GM19240 (cell line): ENCODE measurements at regions not wholly inside any gene's neighbourhood (a gene's known extent, or its start where the extent isn't known, plus 50 kb on each side); places are given as distances from the start of the nearest gene placed in this dataset.
"Not testable (repeated sequence)": the region's sequence is repeated elsewhere in the genome, so short reads cannot be mapped to it uniquely, and the experiment has no call there.

ENCODE experiments used
- DNase-seq: peaks from one replicate; pipeline ENCODE4 v3.0.0; 2011; ENCODE audit warnings: low spot score; ENCODE audit not compliant: insufficient read length

- no peak for DNase-seq
Observed at GRCh38 chr12:115811929-115812328, 465.6 kb downstream of the MED13L start.

- no peak for DNase-seq
Observed at GRCh38 chr12:115811045-115811444, 466.4 kb downstream of the MED13L start.

- no peak for DNase-seq
Observed at GRCh38 chr12:115810122-115810901, 467.2 kb downstream of the MED13L start.

- DNase-seq, result no peak
Observed at GRCh38 chr12:115806000-115806399, 471.5 kb downstream of the MED13L start.

GRCh38 chr12:115802767-115803166, 474.7 kb downstream of the MED13L start:
- no peak for DNase-seq

- DNase-seq, result no peak
Observed at GRCh38 chr12:115801871-115802270, 475.6 kb downstream of the MED13L start.

- DNase-seq, result no peak
Observed at GRCh38 chr12:115799610-115800009, 477.9 kb downstream of the MED13L start.

GRCh38 chr12:115798309-115798917, 479.1 kb downstream of the MED13L start:
- no peak for DNase-seq

- DNase-seq, result no peak
Observed at GRCh38 chr12:115794659-115795081, 482.8 kb downstream of the MED13L start.

GRCh38 chr12:115791331-115791730, 486.2 kb downstream of the MED13L start:
- DNase-seq, result no peak

- DNase-seq, result no peak
Observed at GRCh38 chr12:115790526-115790925, 487.0 kb downstream of the MED13L start.

GRCh38 chr12:115786490-115786889, 491.0 kb downstream of the MED13L start:
- not testable (repeated sequence) for DNase-seq

GRCh38 chr12:115785548-115785947, 491.9 kb downstream of the MED13L start:
- DNase-seq, result no peak

- DNase-seq, result no peak
Observed at GRCh38 chr12:115776399-115776798, 501.1 kb downstream of the MED13L start.

- DNase-seq, result no peak
Observed at GRCh38 chr12:115774148-115774895, 503.2 kb downstream of the MED13L start.

GRCh38 chr12:115771601-115772000, 505.9 kb downstream of the MED13L start:
- no peak for DNase-seq

- DNase-seq, result no peak
Observed at GRCh38 chr12:115771065-115771464, 506.4 kb downstream of the MED13L start.

GRCh38 chr12:115770643-115771042, 506.9 kb downstream of the MED13L start:
- DNase-seq, result no peak

- DNase-seq, result no peak
Observed at GRCh38 chr12:115767916-115768315, 509.6 kb downstream of the MED13L start.

GRCh38 chr12:115763982-115764621, 513.4 kb downstream of the MED13L start:
- no peak for DNase-seq

GRCh38 chr12:115763376-115763775, 514.1 kb downstream of the MED13L start:
- DNase-seq, result no peak

GRCh38 chr12:115762936-115763335, 514.6 kb downstream of the MED13L start:
- no peak for DNase-seq
